H1 (cell line): ENCODE measurements at regions not wholly inside any gene's neighbourhood (a gene's known extent, or its start where the extent isn't known, plus 50 kb on each side); places are given as distances from the start of the nearest gene placed in this dataset.

Experiments
- KDM1A ChIP-seq: fragments of 200-600, 300-600 bp; sonication (generic); IDR thresholded peaks from 2 replicates; pipeline ENCODE4 v1.7.1; 2016; ENCODE audit warnings: mild to moderate bottlenecking, low read length, borderline replicate concordance
- POLR2A ChIP-seq, 2 experiments: IDR thresholded peaks; 1 replicate in 1 of 2; 2 replicates in 1 of 2; pipeline ENCODE4 v1.6.1; 2011; ENCODE audit warnings: low read depth in 2 of 2, low read length in 2 of 2, mild to moderate bottlenecking in 2 of 2; ENCODE audit errors: control extremely low read depth in 1 of 2
- POU5F1 ChIP-seq: IDR thresholded peaks from 2 replicates; pipeline ENCODE4 v1.6.1; 2011; ENCODE audit warnings: low read depth, mild to moderate bottlenecking, low read length, moderate library complexity
- RAD21 ChIP-seq, 2 experiments: IDR thresholded peaks in 1 of 2; conservative IDR thresholded peaks in 1 of 2; 2 replicates each; pipeline ENCODE4 v1.6.1; 2011; ENCODE audit warnings: low read depth in 2 of 2, low read length in 2 of 2, improper control_type of control experiment in 1 of 2, inconsistent platforms in 1 of 2, mild to moderate bottlenecking in 1 of 2, moderate library complexity in 1 of 2
- SP4 ChIP-seq: IDR thresholded peaks from 2 replicates; pipeline ENCODE4 v1.6.1; 2012; ENCODE audit warnings: low read length, inconsistent platforms

- TF ChIP-seq KDM1A (no peak), SP4 (no peak), RAD21 (IDR thresholded peaks at IDR 0.05 in 1 of 2, conservative IDR thresholded peaks at IDR 0.05 in 1 of 2; ENCODE audit: low read depth in 2 of 2, low read length in 2 of 2) (no peak), POU5F1 (no peak), POLR2A (IDR thresholded peaks at IDR 0.05; ENCODE audit: control extremely low read depth in 1 of 2, low read depth in 2 of 2, low read length in 2 of 2) (no peak)
- TF ChIP-seq, all 59 proteins: peak for 0
These were observed 95.2 kb upstream of the CIBAR2 start (continued) for GRCh38 chr16:85207357-85207921.
